Activated B cell treated with CpG ODN at 0.5 μM for 24 hours (primary cell): ENCODE measurements at regions not wholly inside any gene's neighbourhood (a gene's known extent, or its start where the extent isn't known, plus 50 kb on each side); places are given as distances from the start of the nearest gene placed in this dataset.
"Not testable (repeated sequence)": the region's sequence is repeated elsewhere in the genome, so short reads cannot be mapped to it uniquely, and the experiment has no call there.

Experiments
- ATAC-seq: fragments of 200-7000 bp; cut with Tn5 transposase; one replicate; pipeline ENCODE4 v1.10.0; 2021; ENCODE audit warnings: low read depth, mild to moderate bottlenecking, moderate library complexity
- CTCF ChIA-PET: fragments of 350-600 bp; sonication (Branson Sonifier 250); formaldehyde crosslinking; loops from one replicate; lab custom pipeline; 2021; ENCODE audit warnings: antibody characterized with exemption; lab: Charles Lee
- POLR2A ChIA-PET: fragments of 350-600 bp; sonication (Branson Sonifier 250); formaldehyde crosslinking; loops from one replicate; lab custom pipeline; 2021; ENCODE audit warnings: antibody characterized with exemption; lab: Charles Lee
- DNase-seq: peaks from one replicate; pipeline ENCODE4 v3.0.0; 2022
- H3K27ac Mint-ChIP-seq: one replicate; pipeline ENCODE4 v1.8.0; 2020; ENCODE audit warnings: mixed read lengths
- H3K27me3 Mint-ChIP-seq: one replicate; pipeline ENCODE4 v1.8.0; 2021; ENCODE audit warnings: mixed read lengths
- H3K36me3 Mint-ChIP-seq: one replicate; pipeline ENCODE4 v1.8.0; 2021; ENCODE audit warnings: low read depth, mixed read lengths
- H3K4me1 Mint-ChIP-seq: one replicate; pipeline ENCODE4 v1.8.0; 2021; ENCODE audit warnings: mixed read lengths
- H3K4me3 Mint-ChIP-seq: one replicate; pipeline ENCODE4 v1.8.0; 2020; ENCODE audit warnings: mild to moderate bottlenecking, mixed read lengths
- H3K9me3 Mint-ChIP-seq: one replicate; pipeline ENCODE4 v1.8.0; 2020; ENCODE audit warnings: mixed read lengths
- intact Hi-C: fragments of 100-400 bp; cut with micrococcal nuclease; formaldehyde crosslinking; loops from one replicate; pipeline ENCODE4 v1.15.1; 2024
- TF ChIP-seq, protein P1 (sequence below): fragments of 200-600 bp; IDR thresholded peaks from one replicate; pipeline ENCODE4 v1.8.0; 2022; ENCODE audit warnings: antibody characterized with exemption, mild to moderate bottlenecking

DNA sequence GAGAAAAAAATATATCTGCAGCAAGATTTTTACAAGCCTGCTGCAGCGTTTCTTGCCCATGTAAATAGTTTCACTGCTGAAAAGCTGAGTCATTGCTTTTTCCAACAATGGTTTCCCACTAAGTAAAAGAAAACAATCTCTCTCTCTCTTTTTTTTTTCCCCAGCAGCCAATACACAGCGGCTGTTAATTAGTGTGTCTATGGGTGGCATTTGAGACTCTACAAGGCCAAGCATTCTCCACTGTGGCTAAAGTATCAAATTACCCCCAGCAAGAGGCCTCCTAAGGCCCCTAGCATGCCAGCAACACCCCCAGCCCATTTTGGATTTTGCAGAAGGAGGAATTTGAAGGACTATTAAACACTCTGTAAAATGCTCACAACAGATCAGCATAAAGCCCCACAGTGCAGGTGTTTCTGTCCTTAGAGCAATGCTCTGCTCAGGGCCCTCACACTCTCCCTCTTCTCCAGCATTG lies 837.4 kb downstream of the TRIML1 start:
- intact Hi-C loops: no loop called here
- H3K9me3 Mint-ChIP-seq: no peaks in the 10 kb centered on the region
- ATAC-seq (no peak), DNase-seq (no peak)
- no peak overlapping the region for H3K27ac Mint-ChIP-seq
- H3K4me1 Mint-ChIP-seq: no peaks in the 10 kb centered on the region
- no peaks in the 10 kb centered on the region for H3K27me3 Mint-ChIP-seq
- H3K36me3 Mint-ChIP-seq: no peaks in the 10 kb centered on the region
- no peak overlapping the region for H3K4me3 Mint-ChIP-seq
- TF ChIP-seq, protein P1, sequence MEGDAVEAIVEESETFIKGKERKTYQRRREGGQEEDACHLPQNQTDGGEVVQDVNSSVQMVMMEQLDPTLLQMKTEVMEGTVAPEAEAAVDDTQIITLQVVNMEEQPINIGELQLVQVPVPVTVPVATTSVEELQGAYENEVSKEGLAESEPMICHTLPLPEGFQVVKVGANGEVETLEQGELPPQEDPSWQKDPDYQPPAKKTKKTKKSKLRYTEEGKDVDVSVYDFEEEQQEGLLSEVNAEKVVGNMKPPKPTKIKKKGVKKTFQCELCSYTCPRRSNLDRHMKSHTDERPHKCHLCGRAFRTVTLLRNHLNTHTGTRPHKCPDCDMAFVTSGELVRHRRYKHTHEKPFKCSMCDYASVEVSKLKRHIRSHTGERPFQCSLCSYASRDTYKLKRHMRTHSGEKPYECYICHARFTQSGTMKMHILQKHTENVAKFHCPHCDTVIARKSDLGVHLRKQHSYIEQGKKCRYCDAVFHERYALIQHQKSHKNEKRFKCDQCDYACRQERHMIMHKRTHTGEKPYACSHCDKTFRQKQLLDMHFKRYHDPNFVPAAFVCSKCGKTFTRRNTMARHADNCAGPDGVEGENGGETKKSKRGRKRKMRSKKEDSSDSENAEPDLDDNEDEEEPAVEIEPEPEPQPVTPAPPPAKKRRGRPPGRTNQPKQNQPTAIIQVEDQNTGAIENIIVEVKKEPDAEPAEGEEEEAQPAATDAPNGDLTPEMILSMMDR: no peak
- CTCF ChIA-PET: no interaction called here
- POLR2A ChIA-PET: no interaction called here

DNA sequence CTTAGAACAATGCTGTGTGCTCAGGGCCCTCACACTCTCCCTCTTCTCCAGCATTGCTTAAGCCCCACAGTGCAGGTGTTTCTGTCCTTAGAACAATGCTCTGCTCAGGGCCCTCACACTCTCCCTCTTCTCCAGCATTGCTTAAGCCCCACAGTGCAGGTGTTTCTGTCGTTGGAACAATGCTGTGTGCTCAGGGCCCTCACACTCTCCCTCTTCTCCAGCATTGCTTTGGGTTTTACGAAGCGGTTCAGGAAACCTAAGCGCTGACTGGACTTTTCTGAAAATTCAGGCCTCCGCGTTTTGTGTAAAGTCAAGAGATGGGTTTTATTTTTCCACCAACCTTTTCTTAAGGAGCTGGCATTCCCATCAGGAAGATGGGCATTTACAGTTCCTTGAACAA lies 838.0 kb downstream of the TRIML1 start:
- H3K36me3 Mint-ChIP-seq, intact Hi-C loops, H3K27me3 Mint-ChIP-seq, H3K27ac Mint-ChIP-seq, H3K4me3 Mint-ChIP-seq, H3K4me1 Mint-ChIP-seq, CTCF ChIA-PET, POLR2A ChIA-PET, DNase-seq, ATAC-seq, H3K9me3 Mint-ChIP-seq: not testable (repeated sequence)

- peaks cover 7% of the 10 kb centered on the region for H3K9me3 Mint-ChIP-seq
- H3K36me3 Mint-ChIP-seq: no peaks in the 10 kb centered on the region
- intact Hi-C loops: no loop called here
- no peaks in the 10 kb centered on the region for H3K27me3 Mint-ChIP-seq
- DNase-seq: no peak
- H3K4me1 Mint-ChIP-seq: no peaks in the 10 kb centered on the region
- TF ChIP-seq, protein P1: no peak
- CTCF ChIA-PET: no interaction called here
- no peak overlapping the region for H3K27ac Mint-ChIP-seq
- POLR2A ChIA-PET: no interaction called here
- ATAC-seq: no peak
- no peak overlapping the region for H3K4me3 Mint-ChIP-seq
These were observed 845.3 kb downstream of the TRIML1 start for GRCh38 chr4:188984518-188984917.

DNA sequence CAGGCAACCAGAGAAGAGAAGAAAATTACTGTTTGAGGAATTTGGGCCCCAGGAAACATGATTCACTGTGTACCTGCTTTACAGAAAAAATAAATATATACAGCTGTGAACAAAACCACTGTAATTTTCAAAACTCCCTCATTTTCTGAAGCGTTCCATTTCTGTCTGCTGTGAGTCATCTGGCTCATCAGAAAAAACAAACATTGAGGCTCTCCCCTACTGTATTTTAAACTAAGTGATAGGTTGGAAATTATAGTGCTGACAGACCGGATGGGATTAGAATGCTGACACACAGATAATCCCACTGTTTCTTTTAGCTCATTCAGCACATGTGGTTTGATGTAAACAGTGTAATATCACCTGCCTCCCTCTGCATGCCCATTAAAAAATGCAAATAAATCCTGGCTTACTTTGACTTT lies 847.0 kb downstream of the TRIML1 start:
- no peak for ATAC-seq
- TF ChIP-seq, protein P1: no peak
- intact Hi-C loops: no loop called here
- Mint-ChIP-seq H3K27ac (no peak overlapping the region), H3K4me3 (no peak overlapping the region), H3K27me3 (no peaks in the 10 kb centered on the region), H3K36me3 (no peaks in the 10 kb centered on the region), H3K4me1 (no peaks in the 10 kb centered on the region), H3K9me3 (peaks cover 9% of the 10 kb centered on the region)
- DNase-seq: no peak
- POLR2A ChIA-PET: no interaction called here
- CTCF ChIA-PET: no interaction called here

GRCh38 chr4:188987011-188987410 lies 847.8 kb downstream of the TRIML1 start:
- ATAC-seq: no peak
- H3K27me3 Mint-ChIP-seq: no peaks in the 10 kb centered on the region
- no peak overlapping the region for H3K4me3 Mint-ChIP-seq
- ChIA-PET CTCF (no interaction called here), POLR2A (no interaction called here)
- no peaks in the 10 kb centered on the region for H3K36me3 Mint-ChIP-seq
- no peaks in the 10 kb centered on the region for H3K4me1 Mint-ChIP-seq
- intact Hi-C loops: no loop called here
- no peak overlapping the region for H3K27ac Mint-ChIP-seq
- peaks cover 9% of the 10 kb centered on the region for H3K9me3 Mint-ChIP-seq
- DNase-seq: no peak
- TF ChIP-seq, protein P1: no peak

DNA sequence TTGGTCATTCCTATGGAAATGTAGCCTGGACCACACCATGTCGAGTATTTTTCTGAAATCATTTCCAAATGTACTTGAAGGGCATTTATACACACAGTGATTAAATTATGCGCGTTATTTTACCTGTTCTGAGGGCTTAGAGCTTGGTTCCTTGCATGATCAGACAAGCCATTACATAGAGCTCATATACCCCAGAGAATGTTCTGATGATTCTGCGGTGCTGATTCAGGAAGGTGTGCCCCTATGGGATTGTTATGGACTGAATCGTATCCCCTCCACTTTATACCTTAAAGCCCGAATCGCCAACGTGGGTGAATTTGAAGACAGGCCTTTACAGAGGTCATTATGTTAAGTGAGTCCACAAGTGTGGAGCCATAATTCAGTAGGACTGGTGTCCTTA lies 848.9 kb downstream of the TRIML1 start:
- no peaks in the 10 kb centered on the region for H3K36me3 Mint-ChIP-seq
- no peak for ATAC-seq
- ChIA-PET POLR2A (no interaction called here), CTCF (no interaction called here)
- no peak for DNase-seq
- H3K4me1 Mint-ChIP-seq: no peaks in the 10 kb centered on the region
- no peak overlapping the region for H3K4me3 Mint-ChIP-seq
- TF ChIP-seq, protein P1: no peak
- H3K27me3 Mint-ChIP-seq: no peaks in the 10 kb centered on the region
- no peak overlapping the region for H3K27ac Mint-ChIP-seq
- H3K9me3 Mint-ChIP-seq: peaks cover 11% of the 10 kb centered on the region
- intact Hi-C loops: no loop called here
